MCF 10A (cell line): ENCODE measurements at regions not wholly inside any gene's neighbourhood (a gene's known extent, or its start where the extent isn't known, plus 50 kb on each side); places are given as distances from the start of the nearest gene placed in this dataset.

ENCODE experiments used
- BruUV-seq: library from RNA; stranded (reverse); fragments of 400-500 nt; replicated peaks from 2 replicates; lab custom pipeline; 2021; lab: Mats Ljungman, UMichigan
- CTCF ChIA-PET: fragments of 300-600 bp; sonication (Branson Sonifier 250); formaldehyde crosslinking; extraction: SDS; loops from one replicate; lab custom pipeline; 2021; ENCODE audit warnings: antibody characterized with exemption, inconsistent platforms; lab: Yijun Ruan, JAX
- POLR2A ChIA-PET: fragments of 300-600, 350-650 bp; sonication (Branson Sonifier 250); formaldehyde crosslinking; extraction: SDS; loops from one replicate; lab custom pipeline; 2020; ENCODE audit warnings: antibody characterized with exemption, inconsistent platforms; lab: Yijun Ruan, JAX
- DNase-seq: peaks from one replicate; pipeline ENCODE4 v3.0.0-alpha.2; 2018; ENCODE audit not compliant: unreplicated experiment
- H3K27ac Mint-ChIP-seq: one replicate; pipeline ENCODE4 v1.8.0; 2022; ENCODE audit warnings: mild to moderate bottlenecking, low read depth, mixed read lengths; ENCODE audit not compliant: unreplicated experiment
- H3K27me3 Mint-ChIP-seq: one replicate; pipeline ENCODE4 v1.8.0; 2022; ENCODE audit warnings: mixed read lengths; ENCODE audit not compliant: insufficient read depth, unreplicated experiment
- H3K36me3 Mint-ChIP-seq: one replicate; pipeline ENCODE4 v1.8.0; 2022; ENCODE audit warnings: mild to moderate bottlenecking, moderate library complexity, mixed read lengths; ENCODE audit not compliant: insufficient read depth, unreplicated experiment
- H3K4me1 Mint-ChIP-seq: one replicate; pipeline ENCODE4 v1.8.0; 2022; ENCODE audit warnings: mixed read lengths; ENCODE audit not compliant: insufficient read depth, unreplicated experiment
- H3K4me3 Mint-ChIP-seq: one replicate; pipeline ENCODE4 v1.8.0; 2022; ENCODE audit warnings: mild to moderate bottlenecking, moderate library complexity, mixed read lengths; ENCODE audit not compliant: unreplicated experiment
- H3K9me3 Mint-ChIP-seq: one replicate; pipeline ENCODE4 v1.8.0; 2022; ENCODE audit warnings: mixed read lengths; ENCODE audit not compliant: unreplicated experiment
- intact Hi-C: fragments of 100-400 bp; cut with micrococcal nuclease; formaldehyde crosslinking; loops from 2 replicates; pipeline ENCODE4 v1.14.1; 2022
- TF ChIP-seq, protein P1 (sequence below): fragments of 200-600 bp; IDR thresholded peaks from one replicate; pipeline ENCODE4 v1.8.0; 2022; ENCODE audit warnings: antibody characterized with exemption, mild to moderate bottlenecking; ENCODE audit not compliant: unreplicated experiment

DNA sequence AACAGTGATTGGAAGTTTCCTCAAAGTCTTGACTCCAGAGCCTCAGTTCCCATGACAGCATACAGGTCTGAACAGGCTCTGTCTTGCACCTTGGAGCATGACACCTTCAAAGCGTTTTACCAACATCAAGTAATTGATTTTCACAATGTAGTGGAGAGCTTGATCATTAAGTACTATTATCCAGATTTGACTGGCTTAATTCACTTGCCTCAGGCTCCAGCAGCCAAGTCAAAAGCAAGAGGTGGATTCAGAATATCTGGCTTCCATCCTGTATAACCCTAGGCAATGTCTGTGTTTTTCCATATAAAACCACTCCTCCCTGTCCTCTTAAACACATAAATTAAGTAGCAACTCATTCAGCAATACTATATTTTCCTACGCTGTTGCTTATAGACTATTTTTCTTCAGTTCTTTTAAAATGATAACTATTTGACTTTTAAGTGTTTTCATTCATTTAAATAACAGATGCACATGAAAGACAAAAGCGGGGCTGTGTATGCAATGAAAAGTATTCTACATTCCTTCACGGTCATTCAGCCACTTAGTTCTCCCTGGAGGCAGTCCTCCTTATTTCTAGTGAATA, 150.8 kb upstream of the RANBP3L start:
- TF ChIP-seq, protein P1, sequence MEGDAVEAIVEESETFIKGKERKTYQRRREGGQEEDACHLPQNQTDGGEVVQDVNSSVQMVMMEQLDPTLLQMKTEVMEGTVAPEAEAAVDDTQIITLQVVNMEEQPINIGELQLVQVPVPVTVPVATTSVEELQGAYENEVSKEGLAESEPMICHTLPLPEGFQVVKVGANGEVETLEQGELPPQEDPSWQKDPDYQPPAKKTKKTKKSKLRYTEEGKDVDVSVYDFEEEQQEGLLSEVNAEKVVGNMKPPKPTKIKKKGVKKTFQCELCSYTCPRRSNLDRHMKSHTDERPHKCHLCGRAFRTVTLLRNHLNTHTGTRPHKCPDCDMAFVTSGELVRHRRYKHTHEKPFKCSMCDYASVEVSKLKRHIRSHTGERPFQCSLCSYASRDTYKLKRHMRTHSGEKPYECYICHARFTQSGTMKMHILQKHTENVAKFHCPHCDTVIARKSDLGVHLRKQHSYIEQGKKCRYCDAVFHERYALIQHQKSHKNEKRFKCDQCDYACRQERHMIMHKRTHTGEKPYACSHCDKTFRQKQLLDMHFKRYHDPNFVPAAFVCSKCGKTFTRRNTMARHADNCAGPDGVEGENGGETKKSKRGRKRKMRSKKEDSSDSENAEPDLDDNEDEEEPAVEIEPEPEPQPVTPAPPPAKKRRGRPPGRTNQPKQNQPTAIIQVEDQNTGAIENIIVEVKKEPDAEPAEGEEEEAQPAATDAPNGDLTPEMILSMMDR: no peak
- no peaks in the 10 kb centered on the region for H3K36me3 Mint-ChIP-seq
- no peaks in the 10 kb centered on the region for H3K27me3 Mint-ChIP-seq
- peak overlapping the region; percentile 25 for H3K4me3 Mint-ChIP-seq
- peak overlapping the region; percentile 48 for H3K27ac Mint-ChIP-seq
- intact Hi-C loops: no loop called here
- ChIA-PET CTCF (interaction anchor here (1.0 to 2.1 kb wide), 2 partner anchors 34 to 36 kb away, joined by 5 to 7 read pairs; no protein-coding TSS in a partner anchor), POLR2A (interaction anchor here (0.6 to 3.7 kb wide), 8 partner anchors 10 to 238 kb away, joined by 3 to 24 read pairs (median 4); partner anchors contain the start of gene SLC1A3)
- peak; percentile 91 for DNase-seq
- H3K4me1 Mint-ChIP-seq: peaks cover 32% of the 10 kb centered on the region
- no TSS peak for BruUV-seq
- H3K9me3 Mint-ChIP-seq: no peaks in the 10 kb centered on the region

DNA sequence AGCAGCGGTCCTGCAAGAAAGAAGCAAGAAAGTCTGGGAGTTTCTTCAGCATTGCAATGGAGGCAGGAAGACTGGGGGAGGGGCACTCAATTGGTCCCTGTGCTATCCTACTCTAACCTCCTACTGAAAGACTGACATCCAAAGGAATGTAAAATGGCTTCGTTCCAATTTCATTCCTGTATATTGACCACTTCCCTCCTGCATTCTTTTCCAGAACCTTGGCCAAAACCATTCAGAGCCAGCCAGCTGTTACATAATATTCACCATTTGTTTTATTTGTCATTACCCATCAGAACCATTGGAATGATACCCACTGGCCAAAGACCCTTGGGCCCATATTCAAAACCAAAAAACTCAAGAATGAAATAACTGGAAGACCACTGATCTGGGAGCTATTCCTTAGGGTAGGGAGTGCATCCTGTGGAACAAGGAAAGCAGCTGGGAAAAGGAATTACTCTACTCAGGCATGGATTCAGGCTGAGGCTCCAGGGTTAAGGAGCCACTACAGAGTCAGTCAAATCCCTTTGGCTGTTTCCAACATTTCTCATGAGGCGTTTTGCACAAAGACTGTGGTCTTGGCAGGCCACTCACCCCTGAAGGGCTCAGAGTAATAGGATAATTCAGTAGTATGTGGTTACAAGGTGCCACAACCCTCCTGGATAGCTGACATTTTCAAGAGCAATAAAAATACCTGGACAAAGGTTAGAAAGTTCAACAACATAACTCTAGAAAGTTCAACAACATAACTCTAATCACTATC, 148.7 kb upstream of the SLC1A3 start:
- DNase-seq: no peak
- intact Hi-C loops: no loop called here
- ChIA-PET POLR2A (interaction anchor here (0.6 to 3.7 kb wide), 2 partner anchors 23 to 40 kb away, joined by 3 to 36 read pairs; no protein-coding TSS in a partner anchor), CTCF (interaction anchor here (0.7 to 1.4 kb wide), 4 partner anchors 13 to 235 kb away, joined by 3 to 5 read pairs (median 3); no protein-coding TSS in a partner anchor)
- Mint-ChIP-seq H3K27ac (no peak overlapping the region), H3K36me3 (no peaks in the 10 kb centered on the region), H3K9me3 (no peaks in the 10 kb centered on the region), H3K4me3 (no peak overlapping the region), H3K27me3 (no peaks in the 10 kb centered on the region), H3K4me1 (peaks cover 31% of the 10 kb centered on the region)
- TF ChIP-seq, protein P1: no peak
- no TSS peak for BruUV-seq

DNA sequence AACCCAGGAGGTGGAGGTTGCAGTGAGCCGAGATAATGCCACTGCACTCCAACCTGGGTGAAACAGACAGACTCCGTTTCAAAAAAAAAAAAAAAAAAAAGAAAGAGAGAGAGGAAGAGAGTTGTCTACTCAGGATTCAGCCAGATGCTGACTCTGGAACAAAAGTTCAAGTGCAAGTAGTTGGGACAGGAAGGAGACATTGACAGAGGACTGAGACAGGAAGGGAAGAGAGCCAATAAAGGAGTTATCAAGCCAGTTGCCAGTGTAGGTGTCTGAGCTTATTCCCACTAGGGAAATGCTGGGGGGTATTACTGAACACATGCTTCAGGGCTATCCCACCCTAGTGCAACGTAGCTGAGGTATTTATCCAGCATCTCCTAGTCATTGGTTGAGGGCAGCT, 147.7 kb upstream of the SLC1A3 start:
- POLR2A ChIA-PET: interaction anchor here (0.6 to 5.2 kb wide), 13 partner anchors 8 to 1545 kb away, joined by 3 to 36 read pairs (median 4); no protein-coding TSS in a partner anchor
- TF ChIP-seq, protein P1: no peak
- Mint-ChIP-seq H3K27me3 (no peaks in the 10 kb centered on the region), H3K4me3 (no peak overlapping the region), H3K9me3 (no peaks in the 10 kb centered on the region), H3K4me1 (peaks cover 31% of the 10 kb centered on the region), H3K27ac (no peak overlapping the region), H3K36me3 (no peaks in the 10 kb centered on the region)
- no TSS peak for BruUV-seq
- intact Hi-C loops: no loop called here
- DNase-seq: no peak
- CTCF ChIA-PET: interaction anchor here (0.7 to 2.5 kb wide), 10 partner anchors 8 to 281 kb away, joined by 3 to 33 read pairs (median 4); no protein-coding TSS in a partner anchor
